ENCODE measurements at regions not wholly inside any gene's neighbourhood (a gene's known extent, or its start where the extent isn't known, plus 50 kb on each side); places are given as distances from the start of the nearest gene placed in this dataset.
"Not testable (repeated sequence)": the region's sequence is repeated elsewhere in the genome, so short reads cannot be mapped to it uniquely, and the experiment has no call there.

DNA sequence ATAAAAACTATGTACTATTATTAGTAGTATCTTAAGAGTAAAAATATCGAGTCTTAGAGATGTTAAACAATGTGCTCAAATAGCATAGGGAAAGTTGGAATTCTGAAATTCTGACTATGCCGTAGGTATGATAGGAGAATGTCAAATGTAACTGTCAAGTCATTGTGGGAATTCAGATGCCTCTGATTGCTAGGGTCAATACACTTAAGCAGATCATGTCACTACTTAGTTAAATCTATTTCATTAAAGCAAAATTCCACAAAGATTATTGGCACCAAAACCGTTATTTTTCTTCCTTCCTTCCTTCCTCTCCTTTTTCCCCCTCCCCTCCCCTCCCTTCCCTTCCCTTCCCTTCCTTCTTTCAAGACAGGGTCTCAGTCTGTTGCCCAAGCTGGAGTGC, 115.5 kb downstream of the CCDC74A start:
- POLR2A ChIA-PET (ENCODE audit: partially characterized antibody); H3K27me3 ChIP-seq (replicated peaks in 1 of 4; ENCODE audit: control insufficient read depth in 3 of 4, extremely low read depth in 1 of 4, insufficient read depth in 3 of 4, low read length in 3 of 4); H2BK12ac ChIP-seq (ENCODE audit: low read depth, low read length): not testable (repeated sequence)

More for the DNA sequence above, 115.5 kb downstream of the CCDC74A start:
- H4K8ac ChIP-seq (ENCODE audit: extremely low read depth, insufficient read depth, low read length); H2BK5ac ChIP-seq (ENCODE audit: low read depth, low read length); H4K20me1 ChIP-seq (replicated peaks in 1 of 2; ENCODE audit: control insufficient read depth in 1 of 2, insufficient read depth in 2 of 2, low read length in 2 of 2); H3K4me3 ChIP-seq (ENCODE audit: extremely low read depth in 1 of 4, insufficient read depth in 2 of 4, low read depth in 3 of 4, low read length in 4 of 4); H2AK5ac ChIP-seq (ENCODE audit: low read depth, low read length); H2BK120ac ChIP-seq (replicated peaks; ENCODE audit: low read depth, low read length); H3K56ac ChIP-seq (replicated peaks; ENCODE audit: insufficient read length, low read depth, low read length); CTCF ChIA-PET (ENCODE audit: partially characterized antibody); H3K4me1 ChIP-seq (replicated peaks in 1 of 4; ENCODE audit: control insufficient read depth in 3 of 4, insufficient read depth in 4 of 4, low read length in 3 of 4); H3K14ac ChIP-seq (ENCODE audit: insufficient read length); H3K9me3 ChIP-seq (ENCODE audit: insufficient read depth in 2 of 2, low read depth in 1 of 2, low read length in 1 of 2); H3K27ac ChIP-seq (ENCODE audit: low read depth, low read length); H3K4ac ChIP-seq (replicated peaks; ENCODE audit: insufficient read length, low read depth, low read length); H3K18ac ChIP-seq (ENCODE audit: extremely low read depth, low read length); H4K91ac ChIP-seq (replicated peaks; ENCODE audit: insufficient read length, low read length); H3K79me1 ChIP-seq (ENCODE audit: low read depth, low read length); H3K4me2 ChIP-seq (ENCODE audit: insufficient read depth in 1 of 2, low read depth in 2 of 2, low read length in 2 of 2); H3K23ac ChIP-seq (ENCODE audit: insufficient read length); H4K5ac ChIP-seq (ENCODE audit: insufficient read length, low read depth, low read length); H2BK15ac ChIP-seq (ENCODE audit: low read length); H3K23me2 ChIP-seq (ENCODE audit: low read depth, low read length); DNase-seq (ENCODE audit: low read depth in 1 of 2, low spot score in 2 of 2); H3K9ac ChIP-seq (replicated peaks in 1 of 4; ENCODE audit: extremely low read depth in 1 of 4, low read depth in 3 of 4, low read length in 3 of 4); FAIRE-seq; H3K36me3 ChIP-seq (ENCODE audit: control insufficient read depth in 2 of 4, insufficient read depth in 4 of 4, low read length in 3 of 4); H2AFZ ChIP-seq (ENCODE audit: low read length); H2BK20ac ChIP-seq (ENCODE audit: low read length); H3K79me2 ChIP-seq (ENCODE audit: control insufficient read depth in 1 of 2, insufficient read depth in 2 of 2, low read length in 2 of 2): not testable (repeated sequence)
- WGBS, 2 experiments (ENCODE audit: extremely low coverage in 1 of 2, insufficient coverage in 1 of 2, insufficient read length in 1 of 2, insufficient replicate concordance in 2 of 2, low coverage in 1 of 2, low lambda C conversion rate in 2 of 2, missing lambda C conversion rate in 1 of 2): 83% methylated on average over 3 of the region's 3 CpGs; no CpG with 5 or more reads in 1 of the 2 experiments
